Cardiac muscle cell (in vitro differentiated cells and primary cell): ENCODE measurements at regions not wholly inside any gene's neighbourhood (a gene's known extent, or its start where the extent isn't known, plus 50 kb on each side); places are given as distances from the start of the nearest gene placed in this dataset.

Experiments
- DNase-seq, 2 donors: peaks; one replicate each; pipeline versions ENCODE4 v3.0.0 to v3.0.0-alpha.2; 2010 to 2017; ENCODE audit warnings: low read depth in 1 of 2, low spot score in 1 of 2
- H3K27ac ChIP-seq: fragments of 200-600 bp; sonication (generic); 2 replicates; pipeline ENCODE4 v1.5.1; 2016
- H3K27me3 ChIP-seq: fragments of 200-600 bp; sonication (generic); 2 replicates; pipeline ENCODE4 v1.6.0; 2016; ENCODE audit warnings: control low read depth
- H3K36me3 ChIP-seq: fragments of 200-600 bp; sonication (generic); 2 replicates; pipeline ENCODE4 v1.5.1; 2016; ENCODE audit warnings: control low read depth
- H3K4me1 ChIP-seq: fragments of 200-600 bp; sonication (generic); 2 replicates; pipeline ENCODE4 v1.8.1; 2017; ENCODE audit warnings: low read depth, mild to moderate bottlenecking, mixed run types
- H3K4me3 ChIP-seq: fragments of 200-600 bp; sonication (generic); 2 replicates; pipeline ENCODE4 v1.5.1; 2016; ENCODE audit warnings: mild to moderate bottlenecking
- H3K9me3 ChIP-seq: fragments of 200-600 bp; sonication (generic); 2 replicates; pipeline ENCODE4 v1.5.1; 2017; ENCODE audit warnings: low read depth, mild to moderate bottlenecking, control low read depth
- CTCF ChIP-seq: IDR thresholded peaks from 2 replicates; pipeline ENCODE4 v1.5.1; 2012; ENCODE audit warnings: low read depth, mild to moderate bottlenecking, low read length

DNA sequence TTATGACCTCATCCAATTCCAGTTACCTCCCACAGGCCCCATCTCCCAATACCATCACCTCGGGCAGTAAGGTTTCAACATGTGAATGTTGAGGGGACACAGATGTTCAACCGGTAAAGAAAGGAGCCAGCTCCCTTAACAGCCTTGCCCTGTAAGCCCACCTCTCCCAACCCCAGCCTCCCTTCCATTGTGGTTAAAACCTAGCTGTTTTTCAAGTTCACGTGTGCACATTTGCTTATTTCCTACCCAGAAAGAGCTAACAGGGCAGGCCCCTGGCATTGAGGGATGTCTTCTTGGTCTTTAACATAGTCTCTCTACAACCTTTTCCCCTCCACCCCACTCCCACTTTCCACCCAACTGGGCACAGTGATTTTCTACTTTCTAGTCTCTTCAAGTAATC, 385.7 kb downstream of the FBXW7 start:
- Histone ChIP-seq H3K36me3 (no peaks in the 10 kb centered on the region), H3K4me1 (peaks cover 5% of the 10 kb centered on the region), H3K27me3 (peaks cover 3% of the 10 kb centered on the region), H3K9me3 (no peaks in the 10 kb centered on the region), H3K4me3 (no peak overlapping the region), H3K27ac (no peak overlapping the region)
- DNase-seq, result no peak
- no peak for TF ChIP-seq CTCF

DNA sequence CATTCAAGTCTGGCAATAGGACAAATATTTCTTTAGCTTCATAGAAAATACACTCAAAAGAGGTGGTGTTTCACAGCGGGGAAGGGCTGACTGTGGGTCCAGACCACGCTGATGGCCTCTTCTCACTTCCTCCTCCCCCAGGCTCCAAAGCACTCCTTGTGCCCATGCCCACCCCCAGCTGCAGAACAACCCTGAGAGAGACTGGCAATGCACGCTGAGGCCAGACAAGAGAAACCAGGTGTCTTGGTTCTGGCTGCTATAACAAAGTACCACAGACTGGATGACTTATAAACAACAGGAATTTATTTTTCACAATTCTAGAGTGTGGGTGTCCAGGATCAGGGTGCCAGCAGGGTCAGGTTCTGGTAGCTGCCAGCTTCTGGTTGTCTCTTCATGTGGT, 386.1 kb downstream of the FBXW7 start:
- no peak for DNase-seq
- no peaks in the 10 kb centered on the region for H3K36me3 ChIP-seq
- H3K4me3 ChIP-seq, result no peak overlapping the region
- no peak overlapping the region for H3K27ac ChIP-seq
- peaks cover 5% of the 10 kb centered on the region for H3K4me1 ChIP-seq
- no peak for TF ChIP-seq CTCF
- no peaks in the 10 kb centered on the region for H3K9me3 ChIP-seq
- H3K27me3 ChIP-seq, result peaks cover 3% of the 10 kb centered on the region

- H3K4me1 ChIP-seq, result peaks cover 5% of the 10 kb centered on the region
- no peaks in the 10 kb centered on the region for H3K36me3 ChIP-seq
- no peak for TF ChIP-seq CTCF
- no peak overlapping the region for H3K27ac ChIP-seq
- peaks cover 2% of the 10 kb centered on the region for H3K27me3 ChIP-seq
- no peaks in the 10 kb centered on the region for H3K9me3 ChIP-seq
- H3K4me3 ChIP-seq, result no peak overlapping the region
- DNase-seq, result no peak
Observed at GRCh38 chr4:152148057-152148456, 387.2 kb upstream of the GATB start.

- H3K27me3 ChIP-seq, result no peaks in the 10 kb centered on the region
- no peak for DNase-seq
Observed at GRCh38 chr4:152146244-152146643, 385.4 kb upstream of the GATB start.

GRCh38 chr4:152143806-152144205, 383.0 kb upstream of the GATB start:
- H3K4me3 ChIP-seq, result no peak overlapping the region
- no peak for TF ChIP-seq CTCF
- H3K36me3 ChIP-seq, result no peaks in the 10 kb centered on the region
- no peaks in the 10 kb centered on the region for H3K27me3 ChIP-seq
- H3K27ac ChIP-seq, result no peak overlapping the region
- DNase-seq, result no peak
- no peaks in the 10 kb centered on the region for H3K4me1 ChIP-seq
- no peaks in the 10 kb centered on the region for H3K9me3 ChIP-seq

More at GRCh38 chr4:152146244-152146643, 385.4 kb upstream of the GATB start:
- TF ChIP-seq CTCF, result no peak
- Histone ChIP-seq H3K9me3 (no peaks in the 10 kb centered on the region), H3K4me3 (no peak overlapping the region), H3K27ac (no peak overlapping the region), H3K36me3 (no peaks in the 10 kb centered on the region), H3K4me1 (peaks cover 4% of the 10 kb centered on the region)

- no peak overlapping the region for H3K27ac ChIP-seq
- H3K4me1 ChIP-seq, result no peaks in the 10 kb centered on the region
- no peak for TF ChIP-seq CTCF
- no peaks in the 10 kb centered on the region for H3K36me3 ChIP-seq
- no peaks in the 10 kb centered on the region for H3K27me3 ChIP-seq
- no peaks in the 10 kb centered on the region for H3K9me3 ChIP-seq
- H3K4me3 ChIP-seq, result no peak overlapping the region
- no peak for DNase-seq
Observed at GRCh38 chr4:152138451-152138850, 377.6 kb upstream of the GATB start.
